NB4 (cell line): ENCODE measurements at regions not wholly inside any gene's neighbourhood (a gene's known extent, or its start where the extent isn't known, plus 50 kb on each side); places are given as distances from the start of the nearest gene placed in this dataset.
"Not testable (repeated sequence)": the region's sequence is repeated elsewhere in the genome, so short reads cannot be mapped to it uniquely, and the experiment has no call there.

Experiments used
- DNase-seq: peaks from one replicate; pipeline ENCODE4 v3.0.0; 2010; ENCODE audit warnings: low read depth
- H3K4me3 ChIP-seq: one replicate; pipeline ENCODE4 v1.5.1; 2011; ENCODE audit warnings: mild to moderate bottlenecking, low read depth, low read length, moderate library complexity
- MYC ChIP-seq: IDR thresholded peaks from 2 replicates; pipeline ENCODE4 v1.6.1; 2011; ENCODE audit warnings: low read depth, low read length
- POLR2A ChIP-seq: IDR thresholded peaks from 2 replicates; pipeline ENCODE4 v1.6.1; 2011; ENCODE audit warnings: mild to moderate bottlenecking; ENCODE audit not compliant: insufficient read length; ENCODE audit errors: extremely low read depth
- TF ChIP-seq, protein P1 (sequence below): IDR thresholded peaks from 2 replicates; pipeline ENCODE4 v1.6.1; 2011; ENCODE audit warnings: low read depth, low read length
- TF ChIP-seq, protein P2 (sequence below): IDR thresholded peaks from one replicate; pipeline ENCODE4 v1.5.1; 2012; ENCODE audit warnings: low read depth, low read length

DNA sequence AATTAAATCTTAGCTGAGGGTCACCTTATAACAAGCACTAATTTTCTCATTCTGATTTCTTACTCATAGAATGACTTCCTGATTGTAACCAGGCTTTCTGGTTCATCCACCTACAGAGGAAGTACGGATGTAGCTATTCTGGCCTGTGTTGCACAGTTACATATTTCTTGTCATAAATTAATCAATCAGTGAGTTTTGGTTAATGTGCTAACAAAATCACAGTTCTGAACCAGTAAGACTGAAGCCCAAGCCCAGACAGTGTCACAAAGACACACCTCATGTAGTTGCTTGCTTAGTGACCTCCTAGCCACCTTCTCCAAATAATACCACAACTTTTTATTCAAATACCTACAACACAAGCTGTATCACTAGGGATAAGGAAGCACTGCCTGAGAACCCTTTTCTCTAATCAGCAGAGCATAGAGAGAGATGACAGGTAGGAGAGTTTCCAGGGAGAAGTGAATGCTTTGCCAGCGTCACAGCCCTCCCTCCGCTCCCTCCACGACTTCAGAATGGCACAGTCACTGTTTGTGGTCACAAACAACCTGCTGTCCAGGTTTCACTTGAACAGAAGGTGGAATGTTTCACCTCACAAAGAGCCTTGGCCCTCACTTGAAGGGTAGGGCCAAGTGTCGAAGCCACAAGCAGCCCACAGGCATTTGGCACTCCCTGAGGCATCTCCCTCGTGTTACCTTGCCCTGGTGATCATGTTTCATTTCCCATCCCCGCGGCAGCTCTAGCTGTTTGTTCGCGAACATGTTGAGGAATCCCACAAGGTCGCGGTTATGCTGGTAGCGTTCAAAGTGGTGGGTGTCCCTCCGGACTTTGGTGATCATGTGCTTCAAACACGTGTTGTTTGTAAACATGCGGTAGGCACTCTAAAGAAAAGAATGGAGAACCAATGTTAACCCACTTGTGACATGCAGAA is 120.8 kb upstream of the STK17B start:
- TF ChIP-seq MYC (no peak), POLR2A (no peak)
- TF ChIP-seq, protein P1, sequence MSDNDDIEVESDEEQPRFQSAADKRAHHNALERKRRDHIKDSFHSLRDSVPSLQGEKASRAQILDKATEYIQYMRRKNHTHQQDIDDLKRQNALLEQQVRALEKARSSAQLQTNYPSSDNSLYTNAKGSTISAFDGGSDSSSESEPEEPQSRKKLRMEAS = no peak
- TF ChIP-seq, protein P2, sequence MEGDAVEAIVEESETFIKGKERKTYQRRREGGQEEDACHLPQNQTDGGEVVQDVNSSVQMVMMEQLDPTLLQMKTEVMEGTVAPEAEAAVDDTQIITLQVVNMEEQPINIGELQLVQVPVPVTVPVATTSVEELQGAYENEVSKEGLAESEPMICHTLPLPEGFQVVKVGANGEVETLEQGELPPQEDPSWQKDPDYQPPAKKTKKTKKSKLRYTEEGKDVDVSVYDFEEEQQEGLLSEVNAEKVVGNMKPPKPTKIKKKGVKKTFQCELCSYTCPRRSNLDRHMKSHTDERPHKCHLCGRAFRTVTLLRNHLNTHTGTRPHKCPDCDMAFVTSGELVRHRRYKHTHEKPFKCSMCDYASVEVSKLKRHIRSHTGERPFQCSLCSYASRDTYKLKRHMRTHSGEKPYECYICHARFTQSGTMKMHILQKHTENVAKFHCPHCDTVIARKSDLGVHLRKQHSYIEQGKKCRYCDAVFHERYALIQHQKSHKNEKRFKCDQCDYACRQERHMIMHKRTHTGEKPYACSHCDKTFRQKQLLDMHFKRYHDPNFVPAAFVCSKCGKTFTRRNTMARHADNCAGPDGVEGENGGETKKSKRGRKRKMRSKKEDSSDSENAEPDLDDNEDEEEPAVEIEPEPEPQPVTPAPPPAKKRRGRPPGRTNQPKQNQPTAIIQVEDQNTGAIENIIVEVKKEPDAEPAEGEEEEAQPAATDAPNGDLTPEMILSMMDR = no peak
- DNase-seq = no peak
- H3K4me3 ChIP-seq = no peak overlapping the region

DNA sequence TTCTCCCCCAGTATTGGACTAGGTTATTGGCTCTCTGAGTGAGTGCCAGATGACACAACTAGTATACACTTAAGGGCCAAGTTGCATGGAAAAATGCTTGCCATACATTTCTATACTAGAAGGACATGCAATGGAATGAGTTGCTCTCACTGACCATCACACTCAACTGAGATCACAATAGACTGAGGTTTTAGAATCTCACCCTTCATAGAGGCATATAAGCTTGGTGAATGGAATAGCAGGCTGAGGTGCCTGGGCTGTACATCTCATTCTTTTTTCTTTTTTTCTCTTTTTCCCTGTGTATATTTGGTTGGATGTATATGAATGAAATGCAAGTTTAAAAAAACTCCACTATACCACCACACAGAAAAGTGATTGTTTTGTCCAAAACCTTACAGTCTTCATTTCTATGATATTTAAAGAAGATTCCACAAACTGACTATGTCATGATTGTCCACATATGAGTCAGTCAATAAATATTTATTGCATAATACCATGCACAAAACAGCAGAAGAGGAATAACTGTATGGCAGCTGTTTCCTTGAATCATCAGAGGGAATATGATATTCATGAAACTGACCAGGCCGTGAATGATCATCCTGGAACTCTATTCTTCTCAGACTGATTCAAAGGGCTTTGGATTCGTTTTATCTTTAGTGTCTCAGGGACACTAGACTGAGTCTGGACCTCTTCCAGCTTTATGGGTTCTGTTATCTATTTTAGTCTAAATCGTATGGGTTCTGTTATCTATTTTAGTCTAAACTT is 122.6 kb upstream of the STK17B start:
- TF ChIP-seq, protein P2 = no peak
- TF ChIP-seq, protein P1 = no peak
- H3K4me3 ChIP-seq = no peak overlapping the region
- DNase-seq = peak; percentile 18

DNA sequence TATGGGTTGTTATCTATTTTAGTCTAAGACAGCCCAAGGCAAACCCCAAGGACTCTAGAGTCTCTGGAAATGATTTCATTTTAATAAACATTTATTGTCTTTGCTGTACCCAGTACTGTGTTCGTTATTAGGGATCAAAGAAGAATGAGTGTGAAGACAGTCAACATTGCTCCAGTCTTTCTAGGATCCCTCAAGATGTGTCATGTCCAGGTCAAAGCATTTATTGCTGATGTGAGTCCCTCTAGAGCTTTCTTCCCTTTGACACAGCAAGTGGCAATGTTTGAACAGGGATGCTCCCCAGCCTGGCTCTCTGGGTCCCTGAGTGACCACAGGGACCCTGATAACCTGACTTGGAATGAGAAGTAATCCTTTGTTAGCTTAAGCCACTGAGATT is 123.1 kb upstream of the STK17B start:
- TF ChIP-seq POLR2A (no peak), MYC (no peak)
- TF ChIP-seq, protein P2 = no peak
- TF ChIP-seq, protein P1 = no peak
- H3K4me3 ChIP-seq = no peak overlapping the region

DNA sequence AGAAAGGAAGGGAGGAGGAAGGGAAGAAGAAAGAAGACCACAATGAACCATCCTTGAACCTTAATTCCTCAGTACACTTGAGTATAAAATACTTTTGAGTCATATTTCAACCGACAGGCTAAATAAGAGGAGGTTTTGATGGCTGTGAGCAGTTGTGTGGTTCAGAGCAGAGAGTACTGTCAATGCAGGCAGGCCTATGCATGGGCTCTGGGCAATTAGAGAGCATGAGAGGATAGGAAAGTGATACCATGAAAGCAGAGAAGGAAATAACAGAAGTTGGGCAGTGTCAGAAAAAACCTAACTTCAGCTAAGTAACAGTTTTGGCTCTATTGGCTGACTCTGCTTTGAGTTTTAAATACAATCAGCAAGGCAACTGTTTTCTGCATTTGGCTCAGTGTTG is 123.6 kb upstream of the STK17B start:
- DNase-seq = no peak
- H3K4me3 ChIP-seq = no peak overlapping the region
- TF ChIP-seq, protein P1 = no peak
- no peak for TF ChIP-seq MYC
- TF ChIP-seq, protein P2 = no peak
- TF ChIP-seq POLR2A = no peak

More for the DNA sequence above, 123.1 kb upstream of the STK17B start:
- no peak for DNase-seq

DNA sequence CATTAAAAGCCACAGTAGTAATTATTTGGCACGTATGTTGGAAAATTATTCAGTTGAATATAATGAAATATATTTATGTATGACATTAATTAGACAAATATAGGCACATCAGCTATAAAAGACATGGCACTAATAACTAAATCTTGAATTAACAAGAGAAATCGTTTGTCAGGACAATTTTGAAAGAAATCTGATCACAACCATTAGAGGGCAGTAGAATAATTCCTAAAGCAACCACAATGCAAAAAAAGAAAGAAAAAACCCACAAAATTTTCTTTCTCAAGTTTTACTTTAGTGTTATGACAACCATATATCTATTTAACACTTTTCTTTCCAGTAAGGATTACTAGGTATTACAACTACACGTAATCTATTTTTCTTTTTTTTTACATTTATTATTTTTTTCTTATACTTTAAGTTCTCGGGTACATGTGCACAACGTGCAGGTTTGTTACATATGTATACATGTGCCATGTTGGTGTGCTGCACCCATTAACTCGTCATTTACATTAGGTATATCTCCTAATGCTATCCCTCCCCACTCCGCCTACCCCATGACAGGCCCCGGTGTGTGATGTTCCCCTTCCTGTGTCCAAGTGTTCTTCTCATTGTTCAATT is 126.8 kb upstream of the STK17B start:
- TF ChIP-seq, protein P2 = peak; percentile 26
- peak; percentile 46 for DNase-seq
- not testable (repeated sequence) for H3K4me3 ChIP-seq
